ENCODE measurements at regions not wholly inside any gene's neighbourhood (a gene's known extent, or its start where the extent isn't known, plus 50 kb on each side); places are given as distances from the start of the nearest gene placed in this dataset.

DNA sequence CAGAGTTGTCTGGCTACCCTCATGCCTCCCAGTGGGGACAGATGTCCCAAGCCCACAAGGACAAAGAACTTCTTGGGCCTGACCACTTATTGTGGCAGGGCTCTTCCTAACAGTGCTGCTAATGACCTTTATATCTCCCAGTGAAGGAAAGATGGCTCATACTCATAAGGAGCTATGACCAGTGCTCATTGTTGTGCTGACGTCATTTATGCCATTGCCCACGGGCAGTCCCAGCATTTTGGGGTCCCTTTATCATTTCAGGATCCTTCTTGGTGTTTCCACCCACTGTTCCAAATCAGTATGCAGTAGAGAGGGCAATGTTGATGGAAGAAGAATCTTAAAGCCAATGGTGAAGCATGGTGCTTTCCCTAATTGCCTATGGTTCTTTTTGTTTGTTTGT, 1640.0 kb upstream of the PRR20A start:
- DNase-seq (ENCODE audit: extremely low spot score), result no peak
- ChIA-PET CTCF (interaction anchor here (0.9 kb wide), 2 partner anchors 14 to 16 kb away, joined by 3 read pairs; no protein-coding TSS in a partner anchor), POLR2A (no interaction called here)
- TF ChIP-seq, protein P1, sequence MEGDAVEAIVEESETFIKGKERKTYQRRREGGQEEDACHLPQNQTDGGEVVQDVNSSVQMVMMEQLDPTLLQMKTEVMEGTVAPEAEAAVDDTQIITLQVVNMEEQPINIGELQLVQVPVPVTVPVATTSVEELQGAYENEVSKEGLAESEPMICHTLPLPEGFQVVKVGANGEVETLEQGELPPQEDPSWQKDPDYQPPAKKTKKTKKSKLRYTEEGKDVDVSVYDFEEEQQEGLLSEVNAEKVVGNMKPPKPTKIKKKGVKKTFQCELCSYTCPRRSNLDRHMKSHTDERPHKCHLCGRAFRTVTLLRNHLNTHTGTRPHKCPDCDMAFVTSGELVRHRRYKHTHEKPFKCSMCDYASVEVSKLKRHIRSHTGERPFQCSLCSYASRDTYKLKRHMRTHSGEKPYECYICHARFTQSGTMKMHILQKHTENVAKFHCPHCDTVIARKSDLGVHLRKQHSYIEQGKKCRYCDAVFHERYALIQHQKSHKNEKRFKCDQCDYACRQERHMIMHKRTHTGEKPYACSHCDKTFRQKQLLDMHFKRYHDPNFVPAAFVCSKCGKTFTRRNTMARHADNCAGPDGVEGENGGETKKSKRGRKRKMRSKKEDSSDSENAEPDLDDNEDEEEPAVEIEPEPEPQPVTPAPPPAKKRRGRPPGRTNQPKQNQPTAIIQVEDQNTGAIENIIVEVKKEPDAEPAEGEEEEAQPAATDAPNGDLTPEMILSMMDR (IDR thresholded peaks at IDR 0.05; ENCODE audit: control extremely low read depth, extremely low read depth, low read depth, missing control alignments), result no peak

DNA sequence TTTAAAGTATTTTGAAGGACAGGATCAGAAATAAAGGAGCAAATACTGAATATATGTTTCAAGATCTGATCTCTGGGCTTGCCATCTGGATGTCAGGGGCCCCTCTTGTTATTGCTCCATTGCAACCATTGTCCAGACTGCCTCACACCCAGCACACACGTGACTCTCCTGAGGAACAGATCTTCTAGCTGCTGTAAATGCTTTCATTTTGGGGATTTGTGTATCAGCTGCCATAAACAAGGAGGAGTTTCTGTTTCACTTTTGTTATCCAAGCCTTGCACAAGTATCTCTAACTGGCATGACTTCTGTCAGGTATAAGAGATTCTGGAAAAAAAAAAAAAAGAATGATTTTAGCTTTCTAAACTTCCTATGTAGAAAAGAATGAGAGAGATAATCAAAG, 1624.1 kb upstream of the PRR20A start:
- DNase-seq (ENCODE audit: extremely low spot score), result no peak
- ChIA-PET CTCF (interaction anchor here (0.6 to 1.3 kb wide), 2 partner anchors 10 to 16 kb away, joined by 3 read pairs; no protein-coding TSS in a partner anchor), POLR2A (no interaction called here)
- TF ChIP-seq, protein P1 (IDR thresholded peaks at IDR 0.05; ENCODE audit: control extremely low read depth, extremely low read depth, low read depth, missing control alignments), result no peak

DNA sequence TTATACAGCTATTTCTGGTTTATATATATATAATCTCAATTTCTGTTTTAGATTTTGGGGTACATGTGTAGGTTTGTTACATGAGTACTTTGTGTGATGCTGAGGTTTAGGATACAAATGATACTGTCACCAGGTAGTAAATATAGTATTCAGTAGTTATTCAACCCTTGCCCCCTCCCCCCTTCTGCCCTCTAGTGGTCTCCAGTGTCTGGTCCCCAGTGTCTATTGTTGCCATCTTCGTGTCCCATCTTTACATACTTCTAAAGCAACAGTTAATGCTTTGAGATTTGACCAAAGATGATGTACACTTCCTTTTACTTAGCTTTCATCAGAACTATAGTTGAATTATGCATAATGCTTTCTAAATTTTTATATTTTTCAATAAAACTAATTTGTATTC, 1623.4 kb upstream of the PRR20A start:
- ChIA-PET POLR2A (no interaction called here), CTCF (interaction anchor here (0.6 to 1.3 kb wide), 2 partner anchors 10 to 17 kb away, joined by 3 read pairs; no protein-coding TSS in a partner anchor)
- no peak for DNase-seq (ENCODE audit: extremely low spot score)
- TF ChIP-seq, protein P1 (IDR thresholded peaks at IDR 0.05; ENCODE audit: control extremely low read depth, extremely low read depth, low read depth, missing control alignments), result no peak

DNA sequence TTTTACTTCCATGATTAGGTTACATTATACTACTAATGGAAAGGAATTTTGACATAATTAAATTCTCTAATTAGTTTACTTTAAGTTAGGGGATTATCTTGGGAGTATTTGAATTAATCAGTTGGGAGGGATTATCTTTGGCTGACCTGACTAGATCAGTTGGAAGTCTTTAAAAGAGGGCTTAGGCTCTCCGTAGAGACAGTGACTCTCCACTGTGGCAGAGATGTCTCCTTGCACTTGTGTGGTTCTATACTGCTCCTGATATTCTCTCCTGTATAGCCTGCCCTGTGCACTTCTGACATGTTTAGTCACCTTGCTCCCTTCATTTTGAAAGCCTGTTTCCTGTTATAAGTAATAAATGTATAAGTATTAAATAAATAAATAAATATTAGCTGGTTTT, 1612.3 kb upstream of the PRR20A start:
- CTCF ChIA-PET, result no interaction called here
- POLR2A ChIA-PET, result no interaction called here
- no peak for DNase-seq (ENCODE audit: extremely low spot score)
- TF ChIP-seq, protein P1 (IDR thresholded peaks at IDR 0.05; ENCODE audit: control extremely low read depth, extremely low read depth, low read depth, missing control alignments), result no peak

DNA sequence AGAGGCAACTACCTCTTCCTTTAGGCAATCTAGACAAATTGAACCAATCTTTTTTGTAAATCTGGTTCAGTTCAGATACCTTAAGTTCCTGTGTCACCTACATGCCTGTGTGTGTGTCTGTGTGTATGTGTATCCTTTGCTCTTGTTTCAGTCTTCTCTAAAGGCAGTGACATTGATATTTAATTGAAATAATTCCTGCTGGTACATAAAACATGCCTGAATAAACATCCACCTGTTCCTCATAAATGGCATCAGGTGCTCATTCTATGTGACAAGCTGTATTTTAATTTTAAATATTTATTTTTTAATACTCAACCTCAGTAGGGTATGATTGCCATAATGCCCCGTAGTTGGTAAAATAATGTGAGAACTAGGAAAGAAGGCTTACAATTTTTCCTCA, 1606.4 kb upstream of the PRR20A start:
- CTCF ChIA-PET, result no interaction called here

DNA sequence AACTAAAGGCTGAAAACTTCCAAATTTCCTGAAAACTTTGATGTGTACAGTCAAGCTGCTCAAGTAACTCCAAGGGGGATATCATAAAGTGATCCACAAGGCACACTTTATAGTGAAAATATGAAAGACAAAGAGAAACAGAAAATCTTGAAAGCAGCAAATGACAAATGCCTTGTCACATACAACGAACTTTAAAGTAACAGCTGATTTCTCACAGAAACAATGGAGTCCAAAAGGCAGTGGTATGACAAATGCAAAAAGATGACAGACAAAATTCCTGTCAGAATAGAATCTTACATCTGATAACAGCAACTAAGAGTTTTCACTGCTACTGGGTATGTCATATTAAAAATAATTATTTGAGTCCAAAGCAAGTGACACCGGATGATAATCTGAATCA, 1602.3 kb upstream of the PRR20A start:
- DNase-seq (ENCODE audit: extremely low spot score), result no peak
- POLR2A ChIA-PET, result no interaction called here
- CTCF ChIA-PET, result interaction anchor here (0.8 kb wide), 1 partner anchor 11 kb away, joined by 3 read pairs; no protein-coding TSS in a partner anchor
- TF ChIP-seq, protein P1 (IDR thresholded peaks at IDR 0.05; ENCODE audit: control extremely low read depth, extremely low read depth, low read depth, missing control alignments), result no peak

More for the DNA sequence above, 1606.4 kb upstream of the PRR20A start:
- POLR2A ChIA-PET, result no interaction called here
- no peak for DNase-seq (ENCODE audit: extremely low spot score)
- TF ChIP-seq, protein P1 (IDR thresholded peaks at IDR 0.05; ENCODE audit: control extremely low read depth, extremely low read depth, low read depth, missing control alignments), result no peak

DNA sequence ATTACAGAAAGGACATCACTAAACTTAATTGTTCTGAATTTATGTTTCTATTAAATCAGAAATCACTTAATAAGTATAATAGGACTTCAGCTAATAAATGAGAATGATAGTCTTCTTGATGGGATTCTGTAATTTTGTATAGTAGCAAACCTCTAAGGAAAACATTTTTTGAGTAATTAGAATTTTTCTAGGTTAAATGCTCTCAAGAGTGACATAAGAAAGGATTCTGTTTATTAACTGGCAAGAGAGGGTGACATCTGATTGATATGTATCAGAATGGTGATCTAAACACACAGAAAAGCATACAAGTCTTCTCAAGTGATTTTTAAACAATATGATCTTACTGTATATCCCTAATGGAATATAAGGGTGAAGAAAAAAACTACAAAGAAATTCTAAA, 1597.7 kb upstream of the PRR20A start:
- DNase-seq (ENCODE audit: extremely low spot score), result no peak
- TF ChIP-seq, protein P1 (IDR thresholded peaks at IDR 0.05; ENCODE audit: control extremely low read depth, extremely low read depth, low read depth, missing control alignments), result no peak
- ChIA-PET POLR2A (no interaction called here), CTCF (no interaction called here)
